Retinal pigment epithelial cell (primary cell): ENCODE measurements at regions not wholly inside any gene's neighbourhood (a gene's known extent, or its start where the extent isn't known, plus 50 kb on each side); places are given as distances from the start of the nearest gene placed in this dataset.

Experiments
- DNase-seq: peaks from one replicate; pipeline ENCODE4 v3.0.0-alpha.2; 2010; ENCODE audit warnings: low read depth
- H3K4me3 ChIP-seq: 2 replicates; pipeline ENCODE4 v1.5.1; 2011; ENCODE audit warnings: mild to moderate bottlenecking, low read length, control low read depth, moderate library complexity
- CTCF ChIP-seq: conservative IDR thresholded peaks from 2 replicates; pipeline ENCODE4 v1.5.1; 2011; ENCODE audit warnings: low read depth, low read length, control low read depth, inconsistent platforms

GRCh38 chr9:107944387-107944786 is 454.8 kb upstream of the KLF4 start:
- no peak overlapping the region for H3K4me3 ChIP-seq
- DNase-seq = no peak
- TF ChIP-seq CTCF = no peak

GRCh38 chr9:107943901-107944300 is 454.3 kb upstream of the KLF4 start:
- no peak for TF ChIP-seq CTCF
- no peak overlapping the region for H3K4me3 ChIP-seq

DNA sequence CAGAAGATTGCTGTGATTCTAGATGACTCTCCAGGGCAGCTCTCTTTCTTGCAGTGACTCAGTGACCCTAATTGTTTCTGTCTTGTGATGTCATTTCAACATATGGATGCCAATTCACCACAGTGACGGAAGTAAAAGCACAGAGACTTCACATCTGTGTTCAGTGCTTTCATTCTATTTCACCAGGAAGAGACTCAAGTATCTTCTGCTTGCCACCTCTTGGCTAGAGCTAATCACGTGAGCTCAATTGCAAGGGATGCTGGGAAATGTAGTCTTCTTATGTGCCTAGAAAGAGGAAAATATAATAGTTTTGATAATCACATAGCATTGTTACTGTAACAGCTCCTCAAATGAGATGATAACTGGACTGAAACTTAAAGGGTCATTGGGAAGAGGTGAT is 453.3 kb upstream of the KLF4 start:
- H3K4me3 ChIP-seq = no peak overlapping the region
- DNase-seq = no peak
- no peak for TF ChIP-seq CTCF

More at GRCh38 chr9:107943901-107944300, 454.3 kb upstream of the KLF4 start:
- DNase-seq = no peak

- TF ChIP-seq CTCF = no peak
- H3K4me3 ChIP-seq = no peak overlapping the region
- no peak for DNase-seq
These were observed 452.7 kb upstream of the KLF4 start for GRCh38 chr9:107942291-107942690.

- no peak for DNase-seq
- no peak overlapping the region for H3K4me3 ChIP-seq
- TF ChIP-seq CTCF = no peak
These were observed 451.3 kb upstream of the KLF4 start for GRCh38 chr9:107940616-107941595.

DNA sequence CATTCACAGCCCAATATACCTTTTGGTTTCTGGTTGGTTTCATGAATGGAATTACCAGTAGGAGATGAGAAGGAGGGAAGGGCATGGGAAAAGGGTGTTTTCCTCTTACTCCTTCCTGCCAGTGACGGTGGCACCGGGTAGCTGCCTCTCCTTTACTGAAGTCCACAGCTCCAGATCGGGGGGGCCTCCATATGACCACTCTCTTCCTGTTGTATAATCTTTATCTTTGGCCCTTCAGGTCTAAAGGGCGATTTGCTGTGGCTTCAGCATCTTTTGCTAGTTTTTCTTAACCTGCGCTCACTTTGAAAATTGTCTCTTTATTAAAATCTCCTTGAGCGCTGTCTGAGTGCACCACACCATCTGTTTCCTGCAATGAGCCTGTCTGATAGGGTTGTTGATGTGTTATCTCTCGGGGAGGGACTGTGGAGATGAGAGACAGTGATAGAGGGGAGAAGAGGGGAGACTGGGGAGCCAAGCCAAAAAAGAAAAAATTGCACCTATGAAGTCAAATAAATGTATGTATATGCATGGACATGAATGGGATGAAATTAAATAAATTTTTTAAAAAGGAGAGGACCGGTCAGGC is 449.3 kb upstream of the KLF4 start:
- H3K4me3 ChIP-seq = no peak overlapping the region
- TF ChIP-seq CTCF = no peak
- no peak for DNase-seq

- no peak overlapping the region for H3K4me3 ChIP-seq
- no peak for TF ChIP-seq CTCF
- no peak for DNase-seq
These were observed 446.4 kb upstream of the KLF4 start for GRCh38 chr9:107935931-107936330.
